AG08395 (cell line): ENCODE measurements at regions not wholly inside any gene's neighbourhood (a gene's known extent, or its start where the extent isn't known, plus 50 kb on each side); places are given as distances from the start of the nearest gene placed in this dataset.
A peak's percentile ranks its signal among the peaks of the same experiment; 100 is the strongest.

Experiments used
- DNase-seq: peaks from one replicate; pipeline ENCODE4 v3.0.0; 2012; ENCODE audit warnings: mixed read lengths, low spot score

- no peak for DNase-seq
Observed at GRCh38 chr3:99191186-99191585, 289.7 kb upstream of the DCBLD2 start.

- DNase-seq = no peak
Observed at GRCh38 chr3:99188936-99189335, 287.4 kb upstream of the DCBLD2 start.

DNA sequence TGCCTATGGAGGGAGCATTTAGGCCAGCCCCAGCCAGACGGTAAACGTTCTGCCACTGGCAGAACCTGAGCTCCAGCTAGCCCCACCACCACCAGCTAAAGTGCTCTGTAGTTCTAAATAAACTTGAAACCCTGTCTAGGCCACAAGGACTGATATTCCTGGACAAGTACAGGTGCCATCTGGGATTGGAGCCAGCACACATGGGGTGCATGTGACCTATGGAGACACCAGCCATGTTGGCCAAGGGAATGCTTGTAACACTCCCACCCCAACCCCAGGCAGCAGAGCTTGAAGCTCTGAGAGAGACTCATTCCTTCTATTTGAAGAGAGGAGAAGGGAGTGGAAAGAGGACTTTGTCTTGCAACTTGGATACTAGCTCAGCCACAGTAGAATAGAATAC lies 284.5 kb upstream of the DCBLD2 start:
- DNase-seq = no peak

DNA sequence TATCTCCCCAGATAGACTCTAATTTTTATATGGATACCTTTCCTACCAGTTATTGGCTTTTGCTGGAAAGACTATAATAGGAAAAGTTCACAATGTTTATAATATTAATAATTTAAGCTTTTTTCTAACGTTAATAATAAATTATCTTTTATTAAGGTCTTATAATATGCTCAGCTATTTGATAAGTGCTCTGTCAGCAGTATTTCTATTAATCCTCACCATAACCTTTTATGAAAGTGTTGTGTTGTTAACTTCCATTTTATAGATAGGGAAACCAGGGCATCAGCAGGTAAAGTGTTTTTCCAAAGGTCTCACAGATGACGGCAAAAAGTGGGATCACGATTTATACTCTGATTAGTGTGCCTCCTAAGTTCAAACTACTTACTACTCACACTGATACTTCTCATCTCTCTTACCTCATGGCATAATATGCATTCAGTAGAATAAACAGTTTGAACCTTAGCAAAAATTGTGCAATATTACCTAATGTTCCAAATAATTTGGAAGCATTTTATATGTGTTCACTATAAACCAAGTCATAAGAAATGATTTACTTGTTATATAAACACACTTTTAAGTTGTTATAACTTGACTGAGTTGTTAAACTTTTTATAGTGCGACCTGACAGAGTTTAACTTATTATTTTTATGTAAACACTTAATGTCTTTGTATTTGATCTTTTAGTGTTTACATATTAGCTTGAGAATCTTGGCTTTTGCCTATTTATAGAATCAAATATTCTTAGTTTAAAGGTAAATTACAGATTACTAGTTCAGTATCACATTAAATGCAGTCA lies 274.9 kb upstream of the DCBLD2 start:
- no peak for DNase-seq

DNA sequence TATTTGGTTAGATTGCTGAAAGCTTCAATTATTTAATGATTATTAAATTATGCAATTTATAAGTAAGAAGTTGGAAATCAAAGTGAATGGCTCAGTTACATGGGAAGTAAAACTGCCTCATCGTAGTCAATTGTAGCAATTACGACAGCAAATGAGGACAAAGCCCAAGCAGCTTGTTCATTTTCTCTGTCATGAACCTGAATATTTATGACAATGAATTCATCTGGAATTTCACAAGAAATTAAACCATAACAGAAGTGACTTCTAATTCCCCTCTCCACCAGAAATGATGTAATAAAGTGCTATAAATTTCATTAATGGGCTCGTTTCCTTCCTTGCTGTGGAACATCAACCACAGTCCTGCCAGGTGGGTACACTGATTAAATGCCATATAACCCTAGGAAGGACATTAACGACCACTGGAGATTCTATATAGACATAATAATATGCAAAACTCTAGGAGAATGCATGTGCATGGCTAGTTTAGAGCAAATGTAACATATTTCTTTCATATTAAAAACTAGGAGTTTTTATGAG lies 273.8 kb upstream of the DCBLD2 start:
- DNase-seq = peak; percentile 19

DNA sequence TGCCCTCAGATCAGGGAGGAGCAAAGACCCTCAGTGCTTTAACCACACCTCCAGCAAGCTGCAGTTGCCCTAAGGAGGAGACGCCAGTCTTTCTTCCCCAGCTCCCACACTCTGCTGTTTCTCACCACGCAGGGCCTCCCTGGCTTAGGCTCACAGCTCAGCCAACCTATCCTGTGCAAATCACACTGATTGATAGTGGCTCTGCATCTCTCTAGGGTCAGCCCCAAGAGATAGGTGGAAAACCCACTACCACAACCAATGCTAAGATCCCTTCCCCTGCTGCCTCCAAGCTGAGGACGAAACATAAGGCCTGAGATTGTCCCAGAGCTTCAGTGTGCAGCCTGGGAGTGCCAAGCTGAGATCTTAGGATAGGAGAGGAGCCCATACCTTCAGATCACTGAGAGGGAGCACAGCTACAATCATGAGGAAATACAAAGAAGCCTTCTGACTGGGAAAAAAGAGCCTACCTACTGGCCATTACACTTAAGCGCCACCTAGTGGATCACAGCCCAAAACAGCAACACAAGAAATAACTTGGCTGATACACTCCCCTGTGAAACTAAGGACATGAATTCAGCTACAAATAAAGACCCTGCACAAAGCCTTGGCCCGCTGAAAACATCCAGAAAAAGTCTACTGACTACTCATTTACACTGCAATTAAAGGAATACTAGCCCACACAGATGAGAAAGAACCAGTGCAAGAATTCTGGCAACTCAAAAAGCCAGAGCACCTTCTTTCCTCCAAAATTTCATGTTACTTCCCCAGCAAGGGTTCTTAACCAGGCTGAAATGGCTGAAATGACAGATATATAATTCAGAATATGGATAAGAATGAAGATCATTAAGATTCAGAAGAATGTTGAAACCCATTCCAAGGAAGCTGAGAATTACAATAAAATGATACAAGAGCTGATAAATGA lies 271.5 kb upstream of the DCBLD2 start:
- DNase-seq = peak; percentile 61

- no peak for DNase-seq
Observed at GRCh38 chr3:99171800-99172199, 270.3 kb upstream of the DCBLD2 start.

GRCh38 chr3:99170867-99171517 lies 269.5 kb upstream of the DCBLD2 start:
- no peak for DNase-seq

DNA sequence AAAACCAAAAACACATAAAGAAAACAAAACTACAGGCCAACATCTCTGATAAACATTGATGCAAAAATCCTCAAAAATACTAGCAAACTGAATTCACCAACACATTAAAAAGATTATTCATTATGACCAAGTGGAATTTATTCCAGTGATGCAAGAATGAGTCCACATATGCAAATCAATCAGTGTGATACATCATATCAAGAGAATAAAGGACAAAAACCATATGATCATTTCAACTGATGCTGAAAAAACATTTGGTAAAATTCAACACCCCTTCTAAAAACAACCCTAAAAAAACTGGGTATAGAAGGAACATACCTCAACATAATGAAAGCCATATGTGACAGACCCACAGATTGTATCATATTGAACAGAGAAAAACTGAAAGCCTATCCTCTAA lies 265.6 kb upstream of the DCBLD2 start:
- DNase-seq = no peak

DNA sequence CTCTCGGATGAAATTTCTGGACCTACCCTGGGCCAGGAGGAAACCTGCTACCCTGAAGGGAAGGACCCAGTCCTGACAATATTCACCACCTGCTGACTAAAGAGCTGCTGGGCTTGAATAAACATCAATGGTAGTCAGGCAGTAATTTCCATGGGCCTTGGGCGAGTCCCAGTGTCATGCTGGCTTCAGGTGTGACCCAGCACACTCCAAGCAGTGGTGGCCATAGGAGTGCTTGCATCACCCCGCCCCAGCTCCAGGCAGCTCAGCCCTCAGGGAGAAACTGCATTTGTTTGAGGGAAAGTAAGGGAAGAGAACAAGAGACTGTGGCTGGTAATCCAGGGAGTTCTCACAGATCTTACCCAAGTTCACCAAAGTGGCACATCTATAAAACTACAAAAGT lies 261.8 kb upstream of the DCBLD2 start:
- no peak for DNase-seq

DNA sequence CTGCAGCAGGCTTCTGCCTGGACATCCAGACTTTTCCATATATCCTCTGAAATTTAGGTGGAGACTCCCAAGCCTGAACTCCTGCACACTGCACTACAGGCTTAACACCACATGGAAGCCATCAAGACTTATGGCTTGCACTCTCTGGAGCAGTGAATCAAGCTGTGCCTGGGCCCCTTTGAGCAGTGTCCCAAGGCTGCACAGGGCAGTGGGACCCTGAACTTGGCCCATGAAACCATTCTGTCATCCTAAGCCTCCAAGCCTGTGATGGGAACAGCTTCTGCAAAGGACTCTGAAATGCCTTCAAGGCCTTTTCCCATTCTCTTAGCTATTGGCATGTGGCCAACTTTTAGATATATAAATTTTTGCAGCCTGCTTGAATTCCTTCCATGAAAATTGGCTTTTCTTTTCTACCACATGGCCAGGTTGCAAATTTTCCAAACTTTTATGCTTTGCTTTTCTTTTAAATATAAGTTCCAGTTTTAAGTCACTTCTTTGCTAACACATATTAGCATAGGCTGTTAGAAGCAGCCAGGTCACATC lies 257.8 kb upstream of the DCBLD2 start:
- no peak for DNase-seq

DNA sequence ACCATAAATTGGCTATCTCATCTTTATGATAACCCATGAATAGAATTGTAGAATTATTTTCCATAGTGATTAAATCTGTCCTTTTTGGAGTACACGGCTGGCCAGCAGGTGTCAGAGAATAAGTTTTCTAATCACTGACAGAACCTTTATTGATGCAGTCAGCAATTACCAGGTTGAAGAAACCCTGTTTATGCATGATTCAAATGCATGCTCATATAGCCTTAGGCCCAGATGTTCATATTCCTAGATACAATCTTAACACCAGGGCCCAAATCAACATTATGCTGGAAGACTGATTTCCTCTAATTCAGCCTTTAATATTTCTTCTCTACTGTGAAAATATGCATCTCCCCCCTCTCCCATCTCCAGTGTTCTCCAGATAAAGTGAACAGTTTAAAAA lies 243.5 kb upstream of the DCBLD2 start:
- no peak for DNase-seq

- no peak for DNase-seq
Observed at GRCh38 chr3:99143493-99143892, 242.0 kb upstream of the DCBLD2 start.

- no peak for DNase-seq
Observed at GRCh38 chr3:99134986-99135385, 233.5 kb upstream of the DCBLD2 start.

DNA sequence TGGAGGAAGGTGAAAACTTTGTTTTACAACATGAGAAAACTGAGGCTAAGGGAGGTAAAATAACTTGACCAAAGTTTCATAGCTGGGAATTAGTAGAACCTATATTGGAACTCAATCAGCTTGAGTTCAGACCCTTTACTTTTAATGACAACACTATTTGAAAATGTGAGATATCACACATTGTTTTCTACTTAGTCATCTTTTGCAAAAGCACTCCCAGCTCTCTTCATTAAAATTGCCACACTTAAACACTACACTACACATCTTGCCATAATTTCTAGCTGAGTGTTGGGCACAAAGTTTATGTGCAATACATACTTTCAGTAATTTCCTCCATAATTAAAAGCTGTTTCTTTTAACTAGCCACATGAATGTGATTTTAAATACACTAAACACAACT lies 230.4 kb upstream of the DCBLD2 start:
- DNase-seq = no peak

- peak; percentile 94 for DNase-seq
Observed at GRCh38 chr3:99128725-99129505, 227.4 kb upstream of the DCBLD2 start.

- peak; percentile 4 for DNase-seq
Observed at GRCh38 chr3:99128235-99128634, 226.7 kb upstream of the DCBLD2 start.

- peak; percentile 4 for DNase-seq
Observed at GRCh38 chr3:99126316-99126715, 224.8 kb upstream of the DCBLD2 start.

GRCh38 chr3:99119385-99119784 lies 217.9 kb upstream of the DCBLD2 start:
- DNase-seq = peak; percentile 6

GRCh38 chr3:99118381-99118780 lies 216.9 kb upstream of the DCBLD2 start:
- peak; percentile 73 for DNase-seq

- DNase-seq = peak; percentile 26
Observed at GRCh38 chr3:99114565-99115291, 213.2 kb upstream of the DCBLD2 start.
